Immature natural killer cell (primary cell): ENCODE measurements at regions not wholly inside any gene's neighbourhood (a gene's known extent, or its start where the extent isn't known, plus 50 kb on each side); places are given as distances from the start of the nearest gene placed in this dataset.
"Not testable (repeated sequence)": the region's sequence is repeated elsewhere in the genome, so short reads cannot be mapped to it uniquely, and the experiment has no call there.

Source experiments
- DNase-seq, 3 donors: peaks; one replicate each; pipeline ENCODE4 v3.0.0; 2022; ENCODE audit warnings: mixed read lengths in 1 of 3
- H3K27ac Mint-ChIP-seq, 6 donors: one replicate each; pipeline ENCODE4 v1.8.0; 2020; ENCODE audit warnings: mixed read lengths in 6 of 6, mild to moderate bottlenecking in 5 of 6, inconsistent platforms in 4 of 6, moderate library complexity in 3 of 6
- H3K27me3 Mint-ChIP-seq, 3 donors: one replicate each; pipeline ENCODE4 v1.8.0; 2020 to 2021; ENCODE audit warnings: low read depth in 3 of 3, mild to moderate bottlenecking in 3 of 3, mixed read lengths in 3 of 3, moderate library complexity in 3 of 3, inconsistent platforms in 1 of 3
- H3K36me3 Mint-ChIP-seq, 3 donors: one replicate each; pipeline ENCODE4 v1.8.0; 2020; ENCODE audit warnings: mixed read lengths in 3 of 3, inconsistent platforms in 2 of 3, mild to moderate bottlenecking in 2 of 3
- H3K4me1 Mint-ChIP-seq, 2 donors: one replicate each; pipeline ENCODE4 v1.8.0; 2020; ENCODE audit warnings: inconsistent platforms in 2 of 2, mild to moderate bottlenecking in 2 of 2, mixed read lengths in 2 of 2, moderate library complexity in 1 of 2
- H3K4me3 Mint-ChIP-seq, 5 donors: one replicate each; pipeline ENCODE4 v1.8.0; 2020; ENCODE audit warnings: mild to moderate bottlenecking in 5 of 5, mixed read lengths in 5 of 5, inconsistent platforms in 3 of 5, moderate library complexity in 3 of 5
- H3K9me3 Mint-ChIP-seq, 6 donors: one replicate each; pipeline ENCODE4 v1.8.0; 2020; ENCODE audit warnings: mild to moderate bottlenecking in 6 of 6, mixed read lengths in 6 of 6, inconsistent platforms in 4 of 6, moderate library complexity in 3 of 6

DNA sequence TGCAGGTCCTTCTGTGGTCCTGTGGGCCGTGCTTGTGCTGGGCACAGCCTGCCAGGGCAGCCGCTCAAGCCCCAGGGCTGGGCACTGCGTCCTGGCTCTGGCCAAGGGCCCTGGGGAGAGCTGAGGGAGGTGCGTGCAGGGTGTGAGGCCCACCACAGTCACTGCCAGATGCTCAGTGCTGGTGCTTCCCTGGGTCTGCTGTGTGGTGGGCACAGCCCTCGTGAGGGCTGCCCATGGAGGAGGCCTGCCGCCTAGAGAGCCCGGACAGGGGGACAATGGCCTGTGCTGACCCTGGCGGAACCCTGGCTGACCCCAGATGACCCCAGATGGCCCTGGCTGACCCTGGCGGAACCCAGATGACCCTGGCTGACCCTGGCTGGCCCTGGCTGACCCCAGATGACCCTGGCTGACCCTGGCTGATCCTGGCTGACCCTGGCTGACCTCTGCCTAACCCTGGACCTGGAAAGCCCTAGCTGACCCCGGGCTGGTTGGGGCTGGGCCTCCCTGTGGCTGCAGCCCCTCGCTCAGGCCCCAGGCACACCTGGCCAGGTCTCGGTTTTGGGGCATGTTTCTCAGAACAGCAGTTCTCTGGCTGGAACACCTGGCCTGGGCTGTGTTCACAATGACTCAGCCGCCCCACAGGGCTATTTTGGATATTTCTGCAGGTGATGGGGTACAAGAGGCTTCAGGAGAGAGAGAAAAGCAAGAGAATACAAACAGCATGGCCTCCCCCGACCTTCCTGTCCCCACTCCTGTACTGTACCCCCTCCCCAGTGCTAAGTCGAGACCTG is 55.4 kb downstream of the TMEM121 start:
- DNase-seq, result no peak
- Mint-ChIP-seq H3K36me3 (no peaks in the 10 kb centered on the region), H3K27me3 (peaks cover 0 to 1% (median 0%) of the 10 kb centered on the region in 3 donors), H3K4me3 (no peak overlapping the region), H3K9me3 (no peaks in the 10 kb centered on the region), H3K27ac (no peak overlapping the region), H3K4me1 (no peaks in the 10 kb centered on the region)

DNA sequence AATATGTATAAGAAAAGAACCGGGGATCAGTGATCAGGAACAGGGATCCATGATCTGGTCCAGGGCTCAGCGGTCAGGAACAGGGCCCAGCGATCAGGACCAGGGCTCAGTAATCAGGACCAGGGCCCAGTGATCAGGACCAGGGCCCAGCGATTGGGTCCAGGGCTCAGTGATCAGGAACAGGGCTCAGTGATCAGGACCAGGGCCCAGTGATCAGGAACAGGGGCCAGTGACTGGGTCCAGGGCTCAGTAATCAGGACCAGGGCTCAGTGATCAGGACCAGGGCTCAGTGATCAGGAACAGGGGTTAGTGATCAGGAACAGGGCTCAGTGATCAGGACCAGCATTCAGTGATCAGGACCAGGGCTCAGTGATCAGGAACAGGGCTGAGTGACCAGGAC is 56.3 kb downstream of the TMEM121 start:
- Mint-ChIP-seq H3K36me3 (no peaks in the 10 kb centered on the region), H3K27ac (peak overlapping the region in 1 of 6 donors; percentile 6), H3K4me3 (no peak overlapping the region), H3K4me1 (no peaks in the 10 kb centered on the region), H3K27me3 (peaks cover 0 to 1% (median 0%) of the 10 kb centered on the region in 3 donors), H3K9me3 (no peaks in the 10 kb centered on the region)
- no peak for DNase-seq

DNA sequence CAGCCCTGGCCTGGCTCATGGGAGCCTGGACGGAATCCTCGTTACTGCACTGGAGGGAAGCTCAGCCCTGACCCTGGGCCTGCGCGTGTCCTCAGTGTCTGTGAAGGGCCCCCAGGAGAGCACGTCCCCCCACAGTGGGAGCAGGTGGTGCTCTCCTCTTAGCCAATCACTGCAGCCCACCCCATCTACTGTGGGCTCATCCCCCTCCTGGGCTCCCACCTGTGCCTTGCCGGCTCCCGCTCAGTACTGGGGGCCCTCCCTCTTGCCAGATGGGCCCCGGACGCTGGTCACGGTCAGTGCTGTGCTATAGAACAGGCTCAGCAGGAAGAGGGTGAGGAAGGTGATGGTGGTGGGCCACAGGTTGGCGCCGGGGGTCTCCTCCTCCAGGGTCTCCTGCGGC is 57.5 kb downstream of the TMEM121 start:
- not testable (repeated sequence) for H3K36me3 Mint-ChIP-seq, H3K9me3 Mint-ChIP-seq, H3K27me3 Mint-ChIP-seq, DNase-seq, H3K4me1 Mint-ChIP-seq, H3K27ac Mint-ChIP-seq, H3K4me3 Mint-ChIP-seq

DNA sequence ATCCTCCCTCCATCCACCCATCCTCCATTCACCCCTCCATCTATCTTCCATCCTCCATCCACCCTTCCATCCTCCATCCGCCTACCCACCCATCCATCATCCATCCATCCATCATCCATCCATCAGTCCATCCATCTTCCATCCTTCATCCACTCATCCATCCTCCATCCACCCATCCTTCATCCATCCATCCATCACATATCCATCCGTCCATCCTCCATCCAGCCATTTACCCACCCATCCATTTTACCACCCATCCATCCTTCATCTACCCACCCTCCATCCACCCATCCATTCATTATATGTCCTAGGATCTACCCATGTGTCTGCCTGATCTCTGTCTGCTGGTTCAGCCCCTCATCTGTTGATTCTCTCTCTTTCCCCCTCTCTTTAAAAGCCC is 58.9 kb downstream of the TMEM121 start:
- H3K27ac Mint-ChIP-seq, H3K36me3 Mint-ChIP-seq, H3K4me3 Mint-ChIP-seq, DNase-seq, H3K9me3 Mint-ChIP-seq, H3K27me3 Mint-ChIP-seq, H3K4me1 Mint-ChIP-seq: not testable (repeated sequence)

DNA sequence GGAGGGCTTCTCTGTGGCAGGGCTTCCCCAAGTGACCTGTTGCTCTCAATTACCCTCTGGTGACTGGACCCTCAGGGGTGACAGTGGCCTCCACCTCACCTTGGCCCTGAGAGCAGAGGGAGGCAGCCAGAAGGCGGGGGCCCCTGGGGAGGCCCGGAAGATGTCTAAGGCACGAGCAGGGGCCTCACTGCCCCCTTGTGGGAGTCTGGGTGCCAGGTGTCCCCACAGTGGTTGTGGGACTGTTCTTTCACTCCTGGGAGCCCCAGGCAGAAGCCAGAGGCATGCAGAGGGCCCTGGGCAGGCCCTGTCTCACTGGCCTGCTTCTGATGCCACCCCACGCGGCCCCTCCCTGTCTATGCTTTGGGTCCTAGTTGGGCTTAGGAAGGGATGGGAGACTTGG is 59.3 kb downstream of the TMEM121 start:
- not testable (repeated sequence) for H3K27me3 Mint-ChIP-seq, H3K9me3 Mint-ChIP-seq, H3K36me3 Mint-ChIP-seq, H3K27ac Mint-ChIP-seq, H3K4me1 Mint-ChIP-seq, H3K4me3 Mint-ChIP-seq, DNase-seq

DNA sequence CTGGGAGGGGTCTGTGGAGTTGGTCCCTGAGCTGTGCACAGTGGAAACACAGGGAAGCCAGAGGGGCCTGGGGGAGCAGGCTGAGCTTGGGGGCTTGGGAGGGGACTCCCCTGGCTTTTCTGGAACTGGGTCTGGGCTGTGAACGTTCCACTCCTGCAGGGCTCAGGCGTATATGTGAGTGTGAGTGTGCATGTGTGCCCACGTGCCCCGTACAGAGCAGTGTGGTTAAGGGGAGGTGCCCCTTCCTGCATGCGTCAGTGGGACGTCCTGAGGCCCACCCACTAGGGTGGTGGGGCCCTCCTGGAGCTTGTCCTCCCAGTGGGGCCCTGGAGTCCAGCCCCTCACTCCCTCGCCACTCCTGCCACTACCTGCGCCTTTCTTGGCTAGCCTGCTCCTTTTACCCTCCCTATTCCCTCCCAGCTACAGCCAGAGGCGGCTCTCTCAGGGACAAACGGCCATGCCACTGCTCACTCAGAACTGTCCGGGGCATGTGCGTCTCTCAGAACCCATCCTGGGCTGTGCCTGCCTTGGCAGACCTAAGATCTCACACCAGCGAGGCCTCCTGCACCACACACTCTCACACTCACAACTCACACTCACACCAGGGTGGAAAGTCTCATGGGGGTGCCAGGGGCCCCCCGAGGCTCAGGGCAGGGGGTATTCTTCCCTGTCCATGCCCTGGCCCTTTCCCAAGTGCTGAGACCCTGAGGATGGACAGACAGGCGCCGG is 59.9 kb downstream of the TMEM121 start:
- not testable (repeated sequence) for DNase-seq, H3K27me3 Mint-ChIP-seq, H3K36me3 Mint-ChIP-seq, H3K9me3 Mint-ChIP-seq, H3K4me3 Mint-ChIP-seq, H3K4me1 Mint-ChIP-seq, H3K27ac Mint-ChIP-seq

DNA sequence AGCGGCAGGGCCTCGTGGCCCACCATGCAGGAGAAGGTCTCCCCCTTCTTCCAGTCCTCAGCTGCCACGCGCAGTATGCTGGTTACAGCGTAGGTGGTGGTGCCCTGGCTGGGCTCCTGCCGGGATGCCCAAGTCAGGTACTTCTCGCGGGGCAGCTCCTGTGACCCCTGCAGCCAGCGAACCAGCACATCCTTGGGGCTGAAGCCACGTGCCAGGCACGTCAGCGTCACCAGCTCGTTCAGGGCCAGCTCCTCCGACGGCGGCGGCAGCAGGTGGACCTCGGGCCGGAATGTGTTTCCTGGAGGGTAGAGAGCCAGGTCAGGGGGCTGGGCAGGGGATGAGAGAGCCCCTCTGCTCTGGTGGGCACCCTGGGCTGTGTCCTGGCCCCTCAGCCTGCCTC is 60.7 kb downstream of the TMEM121 start:
- not testable (repeated sequence) for H3K4me1 Mint-ChIP-seq, DNase-seq, H3K27me3 Mint-ChIP-seq, H3K4me3 Mint-ChIP-seq, H3K27ac Mint-ChIP-seq, H3K36me3 Mint-ChIP-seq, H3K9me3 Mint-ChIP-seq

DNA sequence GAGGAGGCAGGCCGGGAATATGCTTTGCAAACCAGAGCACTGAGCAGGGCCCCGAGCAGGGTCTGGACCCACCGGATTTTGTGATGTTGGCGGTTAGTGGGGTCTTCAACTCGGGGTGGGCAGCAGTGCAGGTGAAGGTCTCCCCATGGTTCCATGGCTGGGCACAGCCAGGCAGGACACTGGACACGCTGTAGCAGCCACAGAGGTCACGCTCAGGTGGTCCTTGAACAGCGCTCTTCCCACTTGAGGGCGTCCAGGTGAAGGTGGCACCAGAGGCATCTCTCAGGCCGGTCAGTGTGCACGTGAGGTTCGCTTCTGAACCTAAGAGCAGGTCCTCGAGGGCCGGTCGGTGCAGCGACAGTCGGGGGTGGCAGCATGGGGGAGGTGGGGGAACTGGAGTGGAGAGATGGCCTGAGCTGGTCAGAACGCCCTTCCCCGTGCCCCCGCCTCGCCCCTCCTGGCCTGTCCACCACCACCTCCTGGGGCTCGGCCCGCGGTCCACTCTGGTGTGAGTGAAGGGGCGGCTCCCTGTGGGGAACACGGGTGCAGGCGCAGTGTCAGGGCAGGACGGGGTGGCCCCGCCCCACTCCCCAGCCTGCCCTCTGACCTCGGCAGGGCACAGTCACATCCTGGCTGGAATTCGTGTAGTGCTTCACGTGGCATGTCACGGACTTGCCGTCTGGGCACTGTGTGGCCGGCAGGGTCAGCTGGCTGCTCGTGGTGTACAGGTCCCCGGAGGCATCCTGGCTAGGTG is 61.3 kb downstream of the TMEM121 start:
- H3K4me1 Mint-ChIP-seq, H3K4me3 Mint-ChIP-seq, H3K27ac Mint-ChIP-seq, H3K36me3 Mint-ChIP-seq, DNase-seq, H3K9me3 Mint-ChIP-seq, H3K27me3 Mint-ChIP-seq: not testable (repeated sequence)

DNA sequence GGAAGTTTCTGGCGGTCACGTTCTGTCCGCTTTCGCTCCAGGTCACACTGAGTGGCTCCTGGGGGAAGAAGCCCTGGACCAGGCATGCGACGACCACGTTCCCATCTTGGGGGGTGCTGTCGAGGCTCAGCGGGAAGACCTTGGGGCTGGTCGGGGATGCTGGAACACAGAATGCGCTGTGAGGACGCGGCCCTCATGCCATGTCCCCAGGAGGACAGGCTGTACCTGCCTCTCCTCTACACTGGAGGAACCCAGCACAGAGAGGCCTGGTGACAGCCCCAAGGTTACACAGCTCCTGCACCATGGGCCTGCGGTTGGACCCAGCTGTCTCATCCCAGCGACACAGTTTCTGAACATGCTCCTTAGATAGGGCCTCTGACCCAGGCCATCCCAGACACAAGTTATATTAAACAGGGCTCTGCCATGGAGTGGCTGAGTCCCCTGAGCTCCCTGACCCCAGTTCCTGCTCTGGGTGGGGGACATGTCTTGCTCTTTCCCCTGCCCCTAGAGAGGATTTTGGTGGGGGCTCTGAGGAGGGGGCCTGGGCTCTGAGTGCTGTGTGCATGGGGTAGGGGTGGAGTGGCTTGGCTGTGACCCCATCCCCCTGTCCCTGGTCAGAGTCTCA is 62.0 kb downstream of the TMEM121 start:
- no peak overlapping the region for H3K4me3 Mint-ChIP-seq
- H3K4me1 Mint-ChIP-seq, result no peaks in the 10 kb centered on the region
- no peaks in the 10 kb centered on the region for H3K9me3 Mint-ChIP-seq
- H3K27ac Mint-ChIP-seq, result no peak overlapping the region
- DNase-seq, result no peak
- peaks cover 0 to 1% (median 0%) of the 10 kb centered on the region in 3 donors for H3K27me3 Mint-ChIP-seq
- no peaks in the 10 kb centered on the region for H3K36me3 Mint-ChIP-seq

DNA sequence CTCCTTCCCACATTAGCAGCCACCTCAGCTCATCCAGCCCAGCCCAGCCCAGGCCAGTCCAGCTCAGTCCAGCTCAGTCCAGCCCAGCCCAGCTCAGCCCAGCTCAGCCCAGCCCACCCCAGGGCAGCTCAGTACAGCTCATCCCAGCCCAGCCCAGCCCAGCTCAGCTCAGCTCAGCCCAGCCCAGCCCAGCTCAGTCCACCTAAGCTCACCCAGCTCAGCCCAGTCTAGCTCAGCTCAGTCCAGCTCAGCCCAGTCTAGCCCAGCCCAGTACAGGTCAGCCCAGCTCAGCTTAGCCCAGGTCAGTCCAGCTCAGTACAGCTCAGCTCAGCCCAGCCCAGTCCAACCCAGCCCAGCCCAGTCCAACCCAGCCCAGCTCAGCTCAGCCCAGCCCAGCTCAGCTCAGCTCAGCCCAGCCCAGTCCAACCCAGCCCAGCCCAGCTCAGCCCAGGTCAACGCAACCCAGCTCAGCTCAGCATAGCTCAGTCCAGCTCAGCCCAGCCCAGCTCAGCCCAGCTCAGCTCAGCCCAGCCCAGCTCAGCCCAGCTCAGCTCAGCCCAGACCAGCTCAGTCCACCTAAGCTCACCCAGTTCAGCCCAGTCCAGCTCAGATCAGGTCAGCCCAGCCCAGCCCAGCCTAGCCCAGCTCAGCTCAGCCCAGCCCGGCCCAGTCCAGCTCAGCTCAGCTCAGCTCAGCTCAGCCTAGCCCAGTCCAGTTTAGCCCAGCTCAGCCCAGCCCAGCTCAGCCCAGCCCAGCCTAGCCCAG is 63.0 kb downstream of the TMEM121 start:
- DNase-seq, result no peak
- Mint-ChIP-seq H3K36me3 (no peaks in the 10 kb centered on the region), H3K27ac (no peak overlapping the region), H3K9me3 (no peaks in the 10 kb centered on the region), H3K27me3 (peaks cover 0 to 1% (median 0%) of the 10 kb centered on the region in 3 donors), H3K4me1 (no peaks in the 10 kb centered on the region), H3K4me3 (no peak overlapping the region)

DNA sequence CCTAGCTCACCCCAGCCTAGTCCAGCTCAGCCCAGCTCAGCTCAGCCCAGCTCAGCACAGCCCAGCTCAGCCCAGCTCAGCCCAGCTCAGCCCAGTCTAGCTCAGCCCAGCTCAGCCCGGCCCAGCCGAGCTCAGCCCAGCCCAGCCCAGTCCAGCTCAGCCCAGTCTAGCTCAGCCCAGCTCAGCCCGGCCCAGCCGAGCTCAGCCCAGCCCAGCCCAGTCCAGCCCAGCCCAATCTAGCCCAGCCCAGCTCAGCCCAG is 63.5 kb downstream of the TMEM121 start:
- not testable (repeated sequence) for H3K4me1 Mint-ChIP-seq, H3K4me3 Mint-ChIP-seq, H3K27me3 Mint-ChIP-seq, H3K27ac Mint-ChIP-seq, DNase-seq, H3K9me3 Mint-ChIP-seq, H3K36me3 Mint-ChIP-seq

DNA sequence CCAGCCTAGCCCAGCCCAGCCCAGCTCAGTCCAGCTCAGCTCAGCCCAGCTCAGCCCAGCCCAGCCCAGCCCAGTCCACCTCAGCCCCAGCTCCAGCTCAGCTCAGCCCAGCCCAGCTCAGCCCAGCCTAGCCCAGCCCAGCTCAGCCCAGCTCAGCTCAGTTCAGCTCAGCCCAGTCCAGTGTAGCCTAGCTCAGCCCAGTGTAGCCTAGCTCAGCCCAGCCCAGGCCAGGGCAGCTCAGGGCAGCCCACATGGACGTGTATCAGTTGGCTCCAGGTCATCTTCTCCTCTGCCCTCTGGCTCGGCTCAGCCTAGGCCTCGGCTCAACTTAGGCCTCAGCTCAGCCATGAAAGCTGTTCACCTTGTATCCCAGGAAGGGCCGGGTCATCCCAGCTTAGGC is 64.7 kb downstream of the TMEM121 start:
- H3K9me3 Mint-ChIP-seq, result no peaks in the 10 kb centered on the region
- H3K4me3 Mint-ChIP-seq, result no peak overlapping the region
- DNase-seq, result no peak
- no peak overlapping the region for H3K27ac Mint-ChIP-seq
- H3K4me1 Mint-ChIP-seq, result no peaks in the 10 kb centered on the region
- H3K27me3 Mint-ChIP-seq, result peaks cover 0 to 1% (median 0%) of the 10 kb centered on the region in 3 donors
- H3K36me3 Mint-ChIP-seq, result no peaks in the 10 kb centered on the region

DNA sequence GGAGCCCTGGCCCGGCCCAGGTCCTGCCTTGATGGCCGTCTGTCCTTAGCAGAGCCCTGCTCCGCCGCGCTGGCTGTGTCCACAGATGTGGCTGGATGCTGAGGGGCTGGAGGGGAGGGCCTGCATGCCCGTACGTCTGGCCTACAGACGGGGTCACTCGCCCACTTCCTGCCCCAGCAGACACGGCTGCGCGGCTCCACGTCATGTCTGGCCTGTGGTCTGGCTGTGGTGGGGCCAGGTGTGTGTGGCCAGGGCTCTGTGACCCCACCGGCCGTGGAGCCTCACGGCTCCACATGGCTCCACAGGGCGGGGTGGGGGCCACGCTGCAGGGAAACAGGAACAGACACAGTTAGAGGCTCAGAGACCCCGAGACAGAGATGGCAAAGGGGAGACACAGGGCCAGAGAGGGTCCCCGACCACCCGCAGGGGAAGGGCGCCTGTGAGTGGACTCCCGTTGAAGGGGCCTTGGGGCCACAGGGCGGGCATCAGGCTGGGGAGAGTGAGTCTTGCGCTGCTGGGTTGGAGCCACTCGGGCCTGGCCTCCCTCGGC is 65.5 kb downstream of the TMEM121 start:
- H3K9me3 Mint-ChIP-seq, H3K4me1 Mint-ChIP-seq, H3K36me3 Mint-ChIP-seq, H3K27me3 Mint-ChIP-seq, H3K4me3 Mint-ChIP-seq, H3K27ac Mint-ChIP-seq: not testable (repeated sequence)
- DNase-seq, result peak in 1 of 3 donors; percentile 10
